Superior temporal gyrus (tissue), 1 donor: ENCODE measurements at regions not wholly inside any gene's neighbourhood (a gene's known extent, or its start where the extent isn't known, plus 50 kb on each side); places are given as distances from the start of the nearest gene placed in this dataset.
"Not testable (repeated sequence)": the region's sequence is repeated elsewhere in the genome, so short reads cannot be mapped to it uniquely, and the experiment has no call there.

Experiments used
- DNase-seq: peaks from one replicate; pipeline ENCODE4 v3.0.0-alpha.2; 2016; ENCODE audit errors: extremely low spot score

DNA sequence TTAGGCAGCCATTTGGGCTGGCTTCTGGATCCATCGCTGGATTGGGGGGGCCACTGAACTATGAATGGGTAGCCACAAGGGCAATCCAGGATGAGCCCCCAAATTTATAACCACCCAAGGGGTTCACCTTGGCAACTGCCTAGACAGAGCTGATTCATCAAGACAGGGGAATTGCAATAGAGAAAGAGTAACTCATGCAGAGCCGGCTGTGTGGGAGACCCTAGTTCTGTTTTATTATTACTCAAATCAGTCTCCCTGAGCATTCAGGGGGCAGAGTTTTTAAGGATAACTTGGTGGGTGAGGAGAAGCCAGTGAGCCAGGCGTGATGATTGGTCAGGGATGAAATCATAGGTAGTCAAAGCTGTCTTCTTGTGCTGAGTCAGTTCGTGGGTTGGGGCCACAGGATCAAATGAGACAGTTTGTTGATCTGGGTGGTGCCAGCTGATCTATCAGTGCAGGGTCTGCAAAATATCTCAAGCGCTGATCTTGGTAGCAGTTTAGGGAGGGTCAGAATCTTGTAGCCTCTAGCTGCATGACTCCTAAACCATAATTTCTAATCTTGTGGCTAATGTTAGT lies 57.9 kb downstream of the DNAJB9 start:
- DNase-seq: no peak

DNA sequence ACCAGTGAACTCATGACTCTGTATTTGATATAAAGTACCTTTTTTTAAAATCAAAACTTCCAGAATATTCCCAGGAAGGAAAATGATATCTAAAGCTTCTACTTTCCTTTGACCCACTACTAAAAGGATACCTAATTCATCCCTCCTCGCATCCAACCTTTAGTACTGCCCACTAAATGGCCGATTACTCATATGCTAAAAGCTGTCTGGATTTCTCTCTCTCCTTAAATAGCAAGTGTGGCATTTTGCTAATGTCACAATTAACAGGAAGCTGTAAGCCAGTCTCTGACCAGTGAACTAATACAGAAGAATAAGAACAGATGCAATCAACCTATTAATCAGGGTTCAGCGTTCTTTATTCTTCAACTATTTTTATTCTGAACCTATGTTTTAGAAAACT lies 59.0 kb downstream of the DNAJB9 start:
- DNase-seq: no peak

DNA sequence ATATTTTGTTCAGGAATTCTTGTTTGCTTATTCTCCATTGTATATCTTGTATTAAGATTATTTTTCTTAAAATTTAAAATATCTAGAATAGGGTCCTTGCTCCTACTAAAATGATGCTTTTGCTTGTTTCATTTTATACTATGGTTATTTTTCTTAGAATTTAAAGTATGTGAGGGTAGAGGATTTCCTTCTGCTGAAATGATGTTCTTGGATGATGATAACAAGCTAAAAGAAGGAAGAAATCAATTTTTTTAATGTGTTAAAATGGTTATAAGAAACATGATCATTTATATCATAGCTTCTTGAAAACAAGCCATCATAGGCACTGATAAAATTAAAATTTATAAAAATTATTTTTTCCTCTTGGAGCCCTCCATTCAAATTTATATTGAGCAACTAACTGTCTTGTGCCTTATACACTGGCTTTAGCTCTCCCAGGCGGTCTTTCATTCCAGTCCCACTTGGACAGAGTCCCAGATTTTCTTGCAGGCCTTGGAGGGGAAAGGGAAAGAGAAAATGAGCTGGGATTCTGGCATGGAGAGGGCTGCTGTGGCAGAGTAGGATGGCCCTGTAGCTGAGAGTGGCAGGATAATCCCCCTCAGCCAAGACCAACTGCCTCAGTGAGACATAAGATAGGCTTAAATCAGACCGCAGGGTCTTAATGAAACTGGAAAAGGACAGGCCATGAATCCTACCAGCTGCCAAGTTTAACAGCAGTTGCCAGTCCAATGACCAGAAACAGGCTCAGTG lies 60.2 kb downstream of the DNAJB9 start:
- DNase-seq: peak; percentile 50

DNA sequence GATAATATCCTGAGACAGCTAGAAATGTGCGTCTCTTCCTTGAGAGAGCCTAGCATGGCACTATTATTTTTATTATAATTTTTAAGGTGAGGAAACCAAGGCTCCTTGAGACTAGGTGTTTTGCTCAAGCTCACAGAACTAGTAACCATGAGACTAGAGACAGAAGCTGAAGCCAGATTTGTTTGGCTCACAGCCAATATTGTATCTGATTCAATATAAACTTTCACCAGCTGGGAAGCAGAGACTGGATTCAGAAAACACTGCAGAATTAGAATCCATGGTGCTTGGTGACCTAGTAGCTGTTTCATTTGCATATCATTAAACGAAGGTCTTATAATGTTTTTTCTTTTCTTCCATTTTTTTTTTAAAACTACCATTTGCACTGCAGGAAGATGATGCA lies 64.4 kb downstream of the DNAJB9 start:
- DNase-seq: no peak

DNA sequence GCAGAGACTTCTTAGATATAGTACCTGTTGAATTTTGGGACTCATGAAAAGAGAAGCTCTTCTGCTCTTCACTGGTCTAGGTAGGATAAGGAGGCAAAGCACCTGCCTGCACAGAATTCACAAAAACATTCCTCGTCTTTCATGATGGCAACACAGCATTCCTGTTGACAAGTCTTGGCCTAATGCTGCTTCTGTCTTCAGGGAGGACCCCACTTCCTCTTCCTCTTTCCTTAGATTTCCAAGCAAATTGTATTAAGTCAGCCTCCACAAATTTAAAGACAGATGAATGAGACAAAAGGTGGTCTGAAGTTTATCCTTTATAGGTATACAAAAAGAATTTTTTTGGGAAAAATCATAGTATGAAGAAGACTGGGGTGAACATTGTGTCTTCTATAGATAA lies 64.9 kb downstream of the DNAJB9 start:
- DNase-seq: no peak

DNA sequence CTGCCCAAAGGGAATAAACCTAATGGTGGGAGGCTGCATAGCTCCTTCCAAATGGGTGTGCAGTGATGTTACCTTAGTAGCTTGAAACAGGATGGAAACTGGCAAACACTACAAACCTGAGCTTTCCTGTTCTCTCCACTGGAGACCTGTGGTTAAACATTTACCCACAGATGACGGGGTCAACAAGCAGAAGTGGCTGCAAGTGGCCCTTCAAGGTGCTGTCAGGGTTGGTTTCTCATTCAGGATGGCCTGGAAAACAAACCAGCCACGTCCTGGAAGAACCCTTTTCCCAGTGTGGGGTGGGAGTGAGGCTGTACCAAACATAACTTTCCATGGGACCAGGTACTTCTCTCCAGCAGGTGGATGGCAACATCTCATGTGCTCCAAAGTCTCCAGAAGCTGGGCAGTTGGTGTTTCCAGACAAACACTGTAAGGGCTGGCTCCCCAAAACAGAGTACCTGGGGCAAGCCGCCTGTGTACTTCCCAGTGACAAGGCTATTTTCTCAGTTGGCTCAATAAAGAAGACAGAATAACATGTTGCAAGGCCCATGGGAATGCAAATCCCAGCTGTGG lies 67.5 kb downstream of the DNAJB9 start:
- no peak for DNase-seq

DNA sequence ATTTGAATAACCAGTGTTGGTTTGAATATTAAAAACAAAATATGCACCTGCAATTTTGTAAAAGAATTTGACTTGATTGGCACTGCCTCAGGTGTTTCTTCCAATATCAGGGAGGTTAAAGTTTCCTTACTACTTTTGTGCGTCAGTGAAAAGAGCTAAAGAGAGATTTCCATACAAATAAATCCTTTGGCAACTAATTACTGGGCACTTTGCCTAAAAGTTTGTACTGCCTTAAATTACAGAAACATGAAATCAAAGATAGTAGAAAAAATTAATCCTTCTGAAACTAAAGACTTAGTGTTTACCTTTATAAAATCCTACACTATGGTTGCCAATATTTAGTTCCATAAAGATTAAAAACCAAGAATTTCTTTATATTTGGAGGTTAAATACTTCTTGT lies 72.5 kb downstream of the DNAJB9 start:
- DNase-seq: no peak

DNA sequence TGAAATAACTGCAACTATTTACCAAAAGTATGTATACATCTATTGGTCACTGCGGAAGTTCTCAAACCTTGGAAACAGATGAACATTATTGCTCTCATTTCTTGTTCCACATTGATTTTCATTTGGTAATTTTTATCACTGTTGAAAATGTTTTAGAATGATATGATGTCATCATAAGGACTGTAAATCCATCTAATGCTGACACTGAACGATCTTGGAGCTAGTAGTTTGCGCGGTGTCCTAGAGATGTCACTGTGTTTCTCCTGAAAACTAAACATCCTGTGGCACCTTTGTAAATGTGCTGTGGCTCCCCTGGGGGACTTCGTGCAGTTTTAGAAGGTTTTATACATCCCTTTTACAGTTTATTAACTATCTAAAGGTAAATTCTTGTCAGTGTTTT lies 73.5 kb downstream of the DNAJB9 start:
- DNase-seq: no peak

DNA sequence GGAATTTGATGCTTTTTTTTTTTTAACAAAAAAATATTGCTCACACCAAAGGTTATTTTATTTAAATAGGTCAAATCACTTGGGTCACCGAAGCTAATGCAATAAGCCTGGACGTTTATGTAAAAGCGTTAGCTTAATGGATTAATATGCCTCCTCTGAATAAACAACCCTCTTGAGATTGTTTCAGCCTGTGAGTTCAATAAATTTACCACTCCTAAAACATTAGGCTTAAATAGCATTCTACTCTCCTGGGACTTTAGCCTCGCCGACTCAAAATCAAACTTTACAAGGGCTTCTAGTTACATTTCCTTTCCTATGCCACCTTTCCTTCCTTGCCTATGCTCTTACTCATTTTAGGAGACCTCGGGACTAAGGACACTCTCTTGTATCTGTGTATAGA lies 79.3 kb downstream of the DNAJB9 start:
- DNase-seq: no peak

DNA sequence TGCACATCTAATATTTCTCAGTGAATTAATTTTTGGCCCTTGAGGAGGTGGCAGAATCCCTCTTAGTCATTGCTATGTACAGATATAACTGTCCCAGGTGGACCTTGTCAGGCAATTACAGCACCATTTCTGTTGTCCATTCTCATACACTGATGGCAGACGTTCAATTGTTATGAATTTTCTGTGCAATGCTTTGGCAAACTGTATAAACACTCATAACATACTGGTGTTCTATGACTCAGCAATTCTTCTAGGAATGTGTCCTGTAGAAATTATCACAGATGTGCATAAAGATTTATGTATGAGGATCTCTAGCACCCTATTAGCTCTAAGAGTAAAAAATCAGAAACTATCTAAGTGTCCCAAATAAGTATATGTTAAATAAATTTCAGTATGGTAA lies 80.8 kb downstream of the DNAJB9 start:
- DNase-seq: no peak

DNA sequence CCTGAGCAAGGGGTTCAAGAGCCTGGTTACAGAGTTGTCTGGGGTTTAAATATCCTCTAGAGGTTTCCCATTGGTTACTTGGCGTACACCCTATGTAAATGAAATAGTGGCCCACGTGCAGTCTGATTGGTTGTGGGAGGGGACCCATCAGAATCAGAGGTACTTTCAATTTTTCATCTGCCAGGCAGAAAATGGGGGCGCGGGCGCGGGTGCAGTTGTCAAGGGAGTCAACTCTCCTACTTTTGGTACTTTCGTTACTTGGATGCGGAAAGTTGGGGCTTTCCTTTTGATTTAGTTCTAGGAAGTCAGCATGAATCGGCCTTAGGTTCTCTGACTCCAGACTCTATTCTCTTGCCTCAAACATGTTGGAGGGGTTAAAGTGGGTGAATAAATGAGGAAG lies 83.2 kb downstream of the DNAJB9 start:
- no peak for DNase-seq

DNA sequence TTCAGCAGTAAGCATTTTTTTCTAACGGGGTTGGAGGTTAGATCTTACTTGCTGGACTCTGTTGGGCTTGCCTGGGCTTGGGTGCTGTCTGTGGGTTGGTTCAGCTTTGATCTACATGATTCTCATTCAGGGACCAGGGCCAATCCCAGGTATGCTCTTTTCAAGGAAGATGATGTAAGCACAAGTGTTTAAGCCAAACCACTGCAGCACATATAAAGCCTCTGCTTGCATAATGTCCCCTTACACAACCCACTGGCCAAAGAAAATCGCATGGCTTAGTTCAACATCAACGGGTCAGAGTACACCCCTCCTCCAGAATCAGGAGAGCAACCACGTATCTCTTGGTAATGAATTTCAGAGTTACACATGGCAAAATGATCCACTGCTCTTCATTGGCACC lies 83.9 kb downstream of the DNAJB9 start:
- no peak for DNase-seq

DNA sequence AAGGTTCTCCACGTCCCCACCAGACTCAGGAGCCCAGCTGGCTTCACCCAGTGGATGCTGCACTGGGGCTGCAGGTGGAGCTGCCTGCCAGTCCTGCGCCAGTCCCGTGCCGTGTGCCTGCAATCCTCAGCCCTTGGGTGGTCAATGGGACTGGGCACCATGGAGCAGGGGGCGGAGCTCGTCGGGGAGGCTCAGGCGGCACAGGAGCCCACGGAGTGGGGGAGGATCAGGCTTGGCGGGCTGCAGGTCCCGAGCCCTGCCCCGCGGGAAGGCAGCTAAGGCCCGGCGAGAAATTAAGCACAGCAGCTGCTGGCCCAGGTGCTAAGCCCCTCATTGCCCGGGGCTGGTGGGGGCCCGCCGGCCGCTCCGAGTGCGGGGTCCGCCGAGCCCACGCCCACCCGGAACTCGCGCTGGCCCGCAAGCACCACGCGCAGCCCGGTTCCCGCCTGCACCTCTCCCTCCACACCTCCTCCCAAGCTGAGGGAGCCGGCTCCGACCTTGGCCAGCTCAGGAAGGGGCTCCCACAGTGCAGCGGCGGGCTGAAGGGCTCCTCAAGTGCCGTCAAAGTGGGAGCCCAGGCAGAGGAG lies 87.6 kb downstream of the DNAJB9 start:
- not testable (repeated sequence) for DNase-seq

DNA sequence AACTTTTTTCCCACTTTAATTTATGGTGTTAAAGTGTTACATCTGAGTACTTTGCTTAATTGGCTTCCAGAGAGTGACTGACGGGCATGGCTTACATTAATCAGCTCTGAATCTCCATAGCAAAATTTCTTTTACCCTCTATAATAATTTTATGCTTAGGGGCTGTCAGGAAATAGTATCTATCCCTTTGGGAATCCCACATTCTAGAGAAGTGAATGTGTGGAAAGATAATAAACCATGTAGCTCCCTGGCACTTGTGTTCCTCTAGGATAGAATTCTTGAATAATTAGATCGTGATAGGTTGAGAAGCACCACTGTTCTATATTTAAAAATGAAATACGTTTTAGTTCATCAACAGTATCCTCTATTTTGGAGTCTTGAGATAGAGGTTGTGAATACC lies 89.6 kb downstream of the DNAJB9 start:
- DNase-seq: no peak

DNA sequence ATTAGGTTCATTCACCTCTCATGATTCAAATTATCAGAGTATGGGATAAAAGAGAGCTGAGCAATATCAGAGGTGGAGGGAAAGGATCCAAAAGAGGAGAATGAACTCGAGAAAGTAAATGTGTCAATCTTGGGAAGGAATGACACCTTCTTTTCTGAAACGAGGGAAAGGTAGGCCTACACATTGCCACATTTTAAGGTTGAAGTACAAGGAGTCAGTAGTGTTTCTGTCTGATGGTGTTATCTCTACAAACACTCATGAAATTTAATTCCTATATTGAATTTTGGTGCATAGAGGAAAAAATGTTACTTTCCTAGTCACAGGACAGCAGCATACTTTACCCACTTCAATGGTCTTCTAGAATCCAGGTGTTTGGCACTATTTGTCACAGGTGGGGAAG lies 90.2 kb downstream of the DNAJB9 start:
- no peak for DNase-seq

DNA sequence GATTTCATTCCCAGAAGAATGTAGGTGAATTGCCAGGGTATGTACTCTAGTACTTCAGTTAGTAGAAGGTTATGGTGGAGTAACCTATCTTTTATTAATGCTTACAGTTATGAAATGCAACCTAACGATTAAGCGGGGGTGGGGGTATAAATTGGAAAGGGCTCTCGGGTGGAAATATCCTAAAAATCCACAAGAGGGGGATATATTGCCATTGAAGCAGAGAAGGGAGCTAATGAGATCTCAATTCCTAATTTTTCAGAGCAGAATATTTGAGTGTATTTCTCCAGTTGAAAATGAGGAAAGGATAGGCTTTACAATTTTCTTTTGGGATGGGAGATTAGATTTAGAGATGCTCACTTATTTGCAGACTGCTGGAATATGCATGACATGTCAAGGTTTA lies 90.8 kb downstream of the DNAJB9 start:
- DNase-seq: no peak

DNA sequence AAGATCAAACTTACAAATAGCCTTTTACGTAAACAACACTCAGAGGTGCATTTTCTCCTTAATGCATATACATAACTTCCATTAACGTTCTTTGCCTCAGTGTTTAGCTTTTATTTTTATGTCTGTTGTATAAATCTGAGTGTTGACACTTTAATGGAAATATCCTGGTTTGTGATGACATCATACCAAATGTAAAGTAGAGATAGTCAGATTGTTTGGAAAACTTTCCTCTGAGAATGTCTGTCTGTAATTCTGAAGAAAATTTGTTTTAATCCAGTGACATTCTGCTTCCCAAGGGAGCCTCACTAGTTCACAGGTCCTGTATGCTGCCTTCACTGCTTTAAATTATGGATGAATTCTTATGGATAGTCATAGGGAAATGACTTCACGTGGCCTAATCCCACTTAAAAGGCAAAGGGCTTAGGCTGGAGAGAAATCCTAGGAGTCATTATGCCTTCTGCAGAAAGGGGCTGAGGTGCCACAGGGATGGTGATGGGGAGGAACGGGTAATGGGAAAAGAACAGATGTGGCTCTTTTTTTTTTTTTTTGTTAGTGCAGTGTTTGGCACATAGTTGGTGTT lies 93.2 kb downstream of the DNAJB9 start:
- DNase-seq: no peak

DNA sequence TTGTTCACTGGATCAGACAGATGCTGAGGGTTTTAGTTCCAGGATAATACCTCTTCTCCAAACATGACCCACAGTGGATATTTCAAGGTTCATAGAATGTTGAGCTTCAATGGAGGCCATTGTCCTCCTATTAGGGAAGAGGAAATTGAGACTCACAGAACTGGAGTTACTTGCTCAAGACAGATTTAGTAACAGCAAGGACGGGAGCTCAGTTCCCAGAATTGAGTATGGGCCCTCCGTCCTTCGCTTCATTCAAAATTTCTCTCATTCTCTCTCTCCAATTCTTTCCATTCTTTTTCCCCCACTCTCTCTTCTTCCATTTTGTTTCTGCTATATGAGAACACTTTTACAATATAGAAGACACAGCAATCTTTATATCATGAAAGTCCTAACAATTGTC lies 94.0 kb downstream of the DNAJB9 start:
- no peak for DNase-seq

DNA sequence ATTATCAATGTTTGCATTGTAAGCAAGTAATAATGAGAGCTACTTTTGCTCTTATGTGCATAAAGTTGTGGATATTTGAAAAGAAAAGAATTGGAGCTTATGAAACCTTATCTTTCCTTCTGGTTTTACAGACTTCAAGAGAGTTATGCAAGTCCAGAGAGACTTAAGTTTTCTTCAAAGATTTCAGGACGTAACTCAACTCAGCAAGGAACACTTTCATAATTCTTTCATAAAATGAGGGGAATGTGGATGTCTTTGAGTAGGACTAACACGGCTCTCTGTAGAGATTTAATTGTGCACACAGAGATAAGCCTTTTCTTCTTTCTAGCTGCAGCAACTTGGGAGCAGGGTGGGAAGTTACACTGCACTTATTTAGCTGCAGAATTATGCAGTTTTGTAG lies 97.5 kb downstream of the DNAJB9 start:
- DNase-seq: no peak

DNA sequence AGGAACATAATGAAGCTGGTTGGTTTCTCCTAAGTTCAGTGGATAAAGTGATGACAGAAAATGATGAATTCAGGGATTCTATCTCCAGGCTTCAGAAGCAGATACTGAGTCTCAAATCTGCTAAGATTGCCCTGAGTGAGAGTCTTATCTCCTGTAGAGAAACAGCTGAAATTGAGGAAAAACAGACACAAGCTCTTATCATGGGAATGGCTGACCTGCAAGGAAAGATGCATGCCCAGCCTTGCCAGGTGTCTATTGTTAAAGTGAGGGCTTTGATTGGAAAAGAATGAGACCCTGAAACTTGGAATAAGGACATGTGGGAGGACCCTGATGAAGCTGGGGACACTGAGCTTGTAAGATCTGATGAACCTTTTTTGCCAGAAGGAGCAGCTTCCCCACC lies 100.3 kb downstream of the DNAJB9 start:
- no peak for DNase-seq

DNA sequence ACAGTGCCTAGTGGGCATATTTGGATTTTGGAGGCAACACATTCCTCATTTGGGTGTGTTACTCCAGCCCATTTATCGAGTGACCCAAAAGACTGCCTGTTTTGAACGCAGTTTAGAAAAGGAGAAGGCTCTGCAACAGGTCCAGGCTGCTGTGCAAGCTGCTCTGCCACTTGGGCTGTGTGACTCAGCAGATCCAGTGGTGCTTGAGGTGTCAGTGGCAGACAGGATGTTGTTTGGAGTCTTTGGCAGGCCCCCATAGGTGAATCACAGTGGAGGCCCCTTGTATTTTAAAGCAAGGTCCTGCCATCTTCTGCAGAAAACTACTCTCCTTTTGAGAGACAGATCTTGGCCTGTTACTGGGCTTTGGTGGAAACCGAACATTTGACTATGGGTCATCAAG lies 104.0 kb downstream of the DNAJB9 start:
- not testable (repeated sequence) for DNase-seq

DNA sequence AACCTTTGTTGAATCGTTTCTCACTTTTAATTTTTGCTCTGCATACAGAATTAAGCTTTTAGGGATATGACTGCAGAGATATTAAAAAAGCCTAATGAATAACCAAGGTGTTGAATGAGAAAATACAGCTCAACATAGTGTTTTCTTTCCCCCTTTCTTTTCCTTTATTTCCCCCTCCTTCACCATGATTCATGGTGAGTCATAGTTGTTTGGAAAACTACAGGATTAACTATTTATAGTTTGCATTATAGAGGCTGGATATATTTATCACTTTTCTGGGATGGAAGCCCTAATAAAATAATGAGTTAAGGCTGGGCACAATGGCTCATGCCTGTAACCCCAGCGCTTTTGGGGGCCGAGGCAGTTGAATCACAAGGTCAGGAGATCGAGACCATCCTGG lies 115.0 kb downstream of the DNAJB9 start:
- no peak for DNase-seq

DNA sequence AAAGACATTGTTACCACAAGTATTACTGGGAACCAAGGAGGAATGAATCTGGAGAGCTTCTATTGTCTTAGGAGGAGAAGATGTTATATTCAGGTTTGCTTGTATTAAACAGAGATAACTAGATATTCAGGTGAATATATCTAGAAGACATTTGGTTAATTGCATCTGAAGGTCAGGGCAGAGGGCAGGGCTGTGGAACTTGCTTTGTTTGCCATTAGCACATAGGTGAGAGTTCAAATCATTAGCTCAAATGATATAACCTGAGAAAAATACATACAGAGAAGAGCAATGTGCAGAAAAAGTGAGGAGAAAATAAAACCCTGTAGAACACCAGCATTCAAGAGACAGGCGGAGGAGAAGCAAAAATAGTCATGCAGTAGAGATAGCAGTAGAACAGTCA lies 116.8 kb downstream of the DNAJB9 start:
- no peak for DNase-seq
